NCI-H128 (cell line): ENCODE measurements at regions not wholly inside any gene's neighbourhood (a gene's known extent, or its start where the extent isn't known, plus 50 kb on each side); places are given as distances from the start of the nearest gene placed in this dataset.
"Not testable (repeated sequence)": the region's sequence is repeated elsewhere in the genome, so short reads cannot be mapped to it uniquely, and the experiment has no call there.

ENCODE experiments used
- DNase-seq: peaks from one replicate; lab custom pipeline; 2025; ENCODE audit not compliant: unreplicated experiment; lab: John Stamatoyannopoulos, UW

DNA sequence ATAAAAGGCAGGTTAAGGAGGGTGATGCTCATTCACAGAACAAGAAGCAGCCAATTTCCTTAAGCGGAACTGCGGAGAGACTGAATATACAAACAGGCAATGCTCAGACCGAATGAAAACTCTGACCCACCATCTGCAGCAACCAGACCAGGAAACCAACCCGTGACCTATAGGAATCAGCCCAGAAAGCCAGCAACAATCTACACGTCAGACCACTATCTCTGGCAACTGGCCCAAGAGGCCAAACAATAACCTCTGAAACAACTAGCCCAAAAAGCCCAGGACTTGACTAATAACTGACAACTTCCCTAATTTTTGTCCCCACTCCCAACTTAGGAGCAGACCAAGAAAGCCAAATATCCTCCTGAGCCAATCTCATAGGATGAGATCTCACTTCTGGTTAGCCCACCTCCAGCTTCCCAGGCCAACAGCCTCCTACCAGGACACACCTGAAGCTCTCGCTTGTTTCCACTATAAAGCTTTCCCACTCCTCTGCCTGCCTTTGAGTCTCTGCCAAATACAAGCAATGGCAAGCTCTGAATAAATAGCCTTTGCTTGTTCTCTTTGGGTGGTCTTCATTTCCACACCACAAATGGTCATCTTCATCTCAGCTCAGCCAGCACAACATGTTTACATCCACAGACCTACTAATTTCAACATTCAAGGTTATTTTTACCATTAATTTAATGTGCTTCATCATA lies 168.5 kb downstream of the HSD17B3 start:
- DNase-seq: no peak

DNA sequence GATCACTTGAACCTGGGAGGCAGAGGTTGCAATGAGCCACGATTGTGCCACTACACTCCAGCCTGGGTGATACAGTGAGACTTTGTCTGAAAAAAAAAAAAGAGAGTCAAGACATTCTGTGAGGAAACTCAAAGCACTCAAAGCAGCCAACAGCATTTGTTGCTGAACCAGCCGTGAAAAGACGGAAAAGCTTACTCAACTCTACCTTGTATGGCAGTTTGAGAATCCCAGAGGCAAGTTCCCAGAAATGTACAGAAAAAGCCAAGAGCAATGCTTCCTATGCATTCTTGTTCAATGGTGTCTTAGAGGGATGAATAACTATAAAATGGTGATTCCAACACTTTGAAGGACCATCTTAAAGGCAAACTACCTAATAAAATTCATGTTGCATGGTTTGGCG lies 170.2 kb downstream of the HSD17B3 start:
- no peak for DNase-seq

GRCh38 chr9:96130970-96131369 lies 171.0 kb downstream of the HSD17B3 start:
- DNase-seq: no peak

DNA sequence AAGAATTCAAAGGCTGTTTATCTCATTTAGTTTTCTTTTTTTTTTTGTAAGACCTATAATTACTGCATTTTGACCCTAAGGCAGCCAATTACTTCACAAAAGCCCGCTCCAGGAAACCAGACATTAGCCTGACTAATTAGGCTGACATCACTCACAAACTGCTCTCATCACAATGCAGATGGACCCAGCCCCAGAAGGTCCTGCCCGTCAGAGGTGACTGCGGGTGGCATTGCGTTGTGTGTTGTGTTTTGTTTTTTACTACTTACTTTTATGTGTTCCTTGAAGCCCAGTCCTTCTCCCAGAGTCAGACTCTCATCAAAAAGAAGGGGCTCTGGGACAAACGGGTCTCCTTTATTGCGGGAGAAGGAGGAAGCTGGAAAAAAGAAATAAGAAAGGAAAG lies 172.2 kb downstream of the HSD17B3 start:
- DNase-seq: no peak

DNA sequence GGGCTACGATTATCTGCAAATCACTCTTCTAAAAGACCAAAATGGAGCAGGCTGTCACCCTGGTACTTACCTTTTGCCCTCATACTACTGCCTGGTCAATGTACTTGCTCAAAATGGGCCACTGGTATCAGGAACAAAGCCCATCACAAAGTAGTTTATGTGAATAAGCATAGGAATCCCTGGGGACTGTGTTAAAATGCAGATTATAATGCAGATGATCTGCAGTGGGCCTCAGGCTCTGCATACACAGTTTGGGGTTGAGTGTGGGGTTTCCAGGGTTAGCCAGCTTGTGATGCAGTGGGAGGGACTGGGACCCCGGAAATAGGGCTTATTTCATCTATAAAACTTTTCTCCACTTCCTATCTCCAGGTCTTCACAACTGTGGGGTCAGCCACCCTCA lies 173.1 kb downstream of the HSD17B3 start:
- DNase-seq: no peak

- no peak for DNase-seq
Measured at GRCh38 chr9:96126321-96126881, 175.6 kb downstream of the HSD17B3 start.

DNA sequence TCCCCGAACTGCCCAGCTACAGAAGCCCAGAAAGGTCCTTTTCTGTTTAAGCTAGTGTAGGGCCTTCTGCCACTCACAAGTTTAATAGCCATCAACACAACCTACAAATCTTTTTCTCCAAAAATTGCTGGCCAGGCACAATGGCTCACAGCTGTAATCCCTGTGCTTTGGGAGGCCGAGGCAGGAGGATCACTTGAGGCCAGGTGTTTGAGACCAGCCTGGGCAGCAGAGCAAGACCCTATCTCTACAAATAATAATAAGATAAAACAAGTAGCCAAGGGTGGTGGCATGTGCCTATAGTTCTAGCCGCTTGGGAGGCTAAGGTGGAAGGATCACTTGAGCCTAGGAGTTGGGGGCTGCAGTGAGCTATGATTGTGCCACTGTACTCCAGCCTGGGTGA lies 176.4 kb downstream of the HSD17B3 start:
- DNase-seq: no peak

GRCh38 chr9:96122751-96123150 lies 179.2 kb downstream of the HSD17B3 start:
- DNase-seq: no peak

- no peak for DNase-seq
Measured at GRCh38 chr9:96122282-96122681, 179.7 kb downstream of the HSD17B3 start.

GRCh38 chr9:96121136-96121535 lies 180.8 kb downstream of the HSD17B3 start:
- no peak for DNase-seq

DNA sequence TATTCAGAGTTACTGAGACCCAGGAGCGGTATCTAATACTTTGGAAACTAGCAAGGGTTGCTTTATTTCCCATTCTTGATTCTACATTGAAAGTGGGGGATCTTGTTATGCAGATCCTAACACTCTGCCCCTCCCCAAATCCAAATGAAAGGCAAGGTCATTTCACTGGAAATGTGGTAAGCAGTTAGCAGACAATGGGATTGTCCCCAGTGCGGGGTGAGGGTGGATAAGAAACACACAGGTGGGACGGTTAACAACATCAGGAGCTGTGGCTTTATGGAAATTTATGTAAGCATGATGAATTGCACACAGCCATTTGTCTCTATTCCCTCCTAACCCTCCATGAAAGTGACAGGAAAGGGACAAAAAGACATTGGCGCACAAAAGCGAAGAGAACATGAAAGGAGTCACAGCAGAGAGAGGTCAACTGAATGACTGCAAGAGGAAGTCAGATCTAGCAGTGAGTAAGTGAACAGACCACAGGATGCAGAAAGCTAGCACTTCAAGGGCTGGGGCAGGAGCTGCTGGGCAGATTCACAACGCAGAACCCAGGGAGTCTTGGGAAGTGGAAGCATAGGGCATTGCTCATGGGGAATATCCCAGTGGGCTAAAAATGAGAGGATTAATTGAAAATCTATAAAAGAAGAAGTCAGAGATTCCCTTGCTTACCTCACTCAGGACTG lies 184.4 kb downstream of the HSD17B3 start:
- no peak for DNase-seq

DNA sequence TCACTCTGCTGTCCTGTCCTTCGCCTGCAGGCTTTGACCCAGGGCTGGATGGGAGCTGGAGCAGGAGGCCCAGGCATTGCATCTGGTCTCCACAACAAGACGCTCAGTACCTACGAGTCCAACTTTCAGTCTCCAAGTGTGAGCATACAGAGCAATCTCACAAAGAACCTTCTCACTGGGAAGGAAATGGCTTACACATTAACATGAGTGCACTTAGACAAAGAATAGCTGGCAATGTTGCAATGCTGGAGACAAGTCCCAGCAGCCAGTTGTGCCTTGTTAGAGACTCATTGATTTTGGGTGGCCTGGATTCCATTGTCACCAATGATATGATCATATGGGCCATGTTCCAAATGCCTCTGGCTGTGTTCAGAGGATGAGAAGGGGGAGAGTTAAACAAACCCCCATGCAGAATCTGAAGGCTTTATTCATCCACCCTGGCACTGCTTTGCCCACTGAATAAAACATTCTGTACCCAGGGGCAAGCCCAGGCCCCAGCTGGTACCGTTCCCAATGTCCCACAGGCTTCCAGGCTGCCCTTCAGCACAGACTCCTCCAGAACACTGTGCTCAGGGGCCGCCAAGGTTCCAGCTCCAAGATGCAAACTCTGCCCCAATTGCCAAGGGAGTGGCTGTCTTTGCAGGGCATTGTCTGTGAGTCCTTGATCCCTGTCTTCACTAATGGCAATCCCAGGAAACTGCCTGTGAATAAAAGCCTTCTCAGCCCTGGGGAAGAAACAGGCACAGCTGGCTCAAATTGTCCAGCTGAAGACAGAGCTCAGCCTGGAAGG lies 185.5 kb downstream of the HSD17B3 start:
- no peak for DNase-seq

DNA sequence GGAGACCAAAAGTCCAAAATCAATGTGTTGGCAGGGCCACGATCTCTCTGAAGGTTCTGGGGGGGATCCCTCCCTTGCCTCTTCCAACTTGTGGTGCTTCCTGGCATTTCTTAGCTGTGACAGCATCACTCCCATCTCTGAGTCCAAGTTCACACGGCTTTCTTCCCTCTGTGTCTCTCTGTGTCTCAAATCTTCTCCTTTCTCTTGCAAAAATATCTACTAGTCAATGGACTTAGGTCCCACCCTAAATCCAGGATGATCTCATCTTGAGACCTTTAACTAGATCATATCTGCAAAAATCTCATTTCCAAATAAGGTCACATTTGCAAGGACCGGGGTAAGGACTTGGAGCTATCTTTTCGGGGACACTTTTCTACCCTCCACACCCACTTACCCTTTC lies 186.1 kb downstream of the HSD17B3 start:
- DNase-seq: no peak

GRCh38 chr9:96113032-96113431 lies 188.9 kb downstream of the HSD17B3 start:
- DNase-seq: no peak

GRCh38 chr9:96109680-96110351 lies 192.2 kb downstream of the HSD17B3 start:
- DNase-seq: no peak

DNA sequence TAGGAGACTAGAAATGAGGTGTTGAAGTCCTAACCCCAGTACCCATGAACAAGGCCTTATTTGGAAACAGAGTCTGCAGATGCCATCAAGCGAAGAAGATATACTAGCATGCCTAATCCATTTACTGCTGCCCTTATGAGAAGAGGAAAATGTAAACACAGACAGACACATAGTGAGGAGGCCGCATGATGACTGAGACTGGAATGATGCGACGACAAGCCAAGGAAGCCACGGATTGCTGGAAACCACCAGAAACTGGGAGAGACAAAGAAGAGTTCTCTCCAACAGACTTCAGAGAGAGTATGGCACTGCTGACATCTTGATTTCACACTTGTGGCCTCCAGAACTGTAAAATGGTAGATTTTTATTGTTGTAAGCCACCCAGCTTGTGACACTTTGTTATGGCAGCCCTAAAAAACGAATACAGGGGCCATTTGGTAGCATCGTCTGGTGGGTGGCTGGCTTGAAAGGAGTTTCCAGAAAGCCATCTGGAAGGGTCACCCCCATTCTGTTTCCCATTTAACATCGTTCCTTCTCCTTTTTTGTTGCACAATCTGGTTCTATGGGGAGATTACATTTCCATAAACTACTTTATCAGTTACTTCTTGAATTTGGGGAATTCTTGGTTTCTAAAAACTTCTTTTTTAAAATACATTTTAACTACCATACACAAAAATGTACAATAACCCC lies 193.1 kb downstream of the HSD17B3 start:
- no peak for DNase-seq

DNA sequence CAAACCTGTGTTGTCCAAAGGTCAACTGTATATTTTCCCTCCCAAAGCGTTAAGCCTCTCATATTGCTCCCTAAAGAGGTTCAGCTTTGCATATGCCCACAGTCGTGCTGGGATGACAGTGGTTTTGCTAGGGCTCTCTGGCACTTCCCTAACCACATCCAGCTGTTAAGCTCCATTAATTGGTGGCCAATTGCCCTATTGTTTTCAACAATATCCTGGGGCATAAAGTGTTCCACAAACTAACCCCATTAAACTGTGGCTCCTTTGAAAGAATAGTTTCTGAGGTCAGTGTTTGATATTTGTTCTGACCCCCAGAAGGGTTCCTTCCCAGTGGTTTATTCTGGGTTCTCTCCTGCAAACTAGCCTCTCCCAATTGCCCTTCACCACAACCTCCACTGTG lies 194.5 kb downstream of the HSD17B3 start:
- no peak for DNase-seq

DNA sequence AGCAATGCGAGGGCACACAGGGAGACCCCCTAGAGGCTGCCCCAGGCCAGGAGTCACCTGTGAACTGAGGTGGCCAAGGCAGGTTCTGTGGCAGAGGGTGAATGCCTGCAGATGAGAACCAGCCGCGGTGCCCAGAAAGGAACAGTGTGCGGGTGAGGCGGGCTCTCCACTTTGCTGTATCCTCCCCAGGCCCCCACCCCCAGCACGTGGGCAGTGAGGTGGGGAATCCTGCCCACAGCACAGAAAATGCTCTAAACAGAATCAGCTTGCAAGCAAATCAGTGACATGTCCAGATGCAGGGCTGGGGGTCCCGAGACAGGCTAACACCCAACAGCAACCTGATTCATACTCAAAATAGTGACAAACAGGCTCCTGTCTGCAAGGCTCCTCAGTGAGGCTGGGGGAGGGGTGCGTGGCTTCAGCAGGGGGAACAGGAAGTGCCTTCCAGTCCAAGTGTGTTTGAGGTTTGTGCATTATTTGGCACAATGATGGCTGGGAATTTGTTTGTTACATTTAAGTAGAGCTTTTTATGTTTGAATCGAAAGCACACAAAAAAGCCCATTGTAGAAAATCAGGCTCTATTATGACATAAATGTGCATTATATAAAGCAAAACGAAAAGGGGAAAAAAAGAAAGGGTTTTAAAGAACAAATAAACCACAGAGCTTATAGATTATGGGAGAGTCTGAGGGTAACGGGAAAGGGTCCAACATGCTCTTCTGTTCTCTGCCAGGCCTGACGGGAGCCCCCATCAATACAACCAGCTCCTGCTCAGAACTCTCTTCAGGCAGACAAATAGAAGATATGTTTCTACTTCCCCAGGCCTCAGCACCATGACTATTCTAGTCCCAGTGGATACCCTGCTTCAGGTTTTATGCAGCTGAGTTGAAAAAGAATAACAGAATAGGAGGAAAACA lies 201.3 kb downstream of the HSD17B3 start:
- no peak for DNase-seq

- DNase-seq: not testable (repeated sequence)
Measured at GRCh38 chr9:96090630-96091029, 211.3 kb downstream of the HSD17B3 start.
